Keratinocyte (primary cell): ENCODE measurements at regions not wholly inside any gene's neighbourhood (a gene's known extent, or its start where the extent isn't known, plus 50 kb on each side); places are given as distances from the start of the nearest gene placed in this dataset.

Experiments used
- DNase-seq: peaks from one replicate; pipeline ENCODE4 v3.0.0-alpha.2; 2011; ENCODE audit warnings: low read depth, missing footprints, low spot score
- FAIRE-seq: peaks from 2 replicates; lab custom pipeline; 2011; peaks lifted over from hg19 to GRCh38; lab: Jason Lieb, UNC
- H2AFZ ChIP-seq: 2 replicates; pipeline ENCODE4 v1.6.0; 2012; ENCODE audit warnings: low read length, control low read depth, inconsistent platforms; ENCODE audit not compliant: control insufficient read depth
- H3K27ac ChIP-seq: 2 replicates; pipeline ENCODE4 v1.5.1; 2011; ENCODE audit warnings: low read length; ENCODE audit not compliant: control insufficient read depth, insufficient read depth
- H3K27me3 ChIP-seq: 3 replicates; pipeline ENCODE4 v1.6.0; 2011; ENCODE audit warnings: low read length; ENCODE audit not compliant: control insufficient read depth, insufficient read depth; ENCODE audit errors: extremely low read depth
- H3K36me3 ChIP-seq, 2 experiments: 2 replicates in 1 of 2; 3 replicates in 1 of 2; pipeline ENCODE4 v1.5.1; 2011; ENCODE audit warnings: low read length in 2 of 2, mild to moderate bottlenecking in 1 of 2; ENCODE audit not compliant: control insufficient read depth in 2 of 2, insufficient read depth in 2 of 2; ENCODE audit errors: extremely low read depth in 1 of 2
- H3K4me1 ChIP-seq: 3 replicates; pipeline ENCODE4 v1.5.1; 2011; ENCODE audit warnings: low read length; ENCODE audit not compliant: control insufficient read depth, insufficient read depth; ENCODE audit errors: extremely low read depth
- H3K4me2 ChIP-seq: 3 replicates; pipeline ENCODE4 v1.6.0; 2011; ENCODE audit warnings: low read depth, low read length; ENCODE audit not compliant: control insufficient read depth, insufficient read depth; ENCODE audit errors: extremely low read depth
- H3K4me3 ChIP-seq, 3 experiments: fragments of 200-600 bp in 1 of 3; sonication (generic) in 1 of 3; 2 replicates in 2 of 3; 3 replicates in 1 of 3; pipeline ENCODE4 v1.5.1; 2011 to 2016; ENCODE audit warnings: low read length in 3 of 3, mild to moderate bottlenecking in 3 of 3, control low read depth in 2 of 3, inconsistent platforms in 1 of 3, low read depth in 1 of 3, mixed read lengths in 1 of 3, mixed run types in 1 of 3, moderate library complexity in 1 of 3; ENCODE audit not compliant: control insufficient read depth in 2 of 3, insufficient read depth in 2 of 3; ENCODE audit errors: extremely low read depth in 1 of 3
- H3K79me2 ChIP-seq: 2 replicates; pipeline ENCODE4 v1.6.0; 2012; ENCODE audit warnings: low read length; ENCODE audit not compliant: control insufficient read depth, insufficient read depth
- H3K9ac ChIP-seq: 3 replicates; pipeline ENCODE4 v1.6.0; 2011; ENCODE audit warnings: low read length; ENCODE audit not compliant: control insufficient read depth, insufficient read depth; ENCODE audit errors: extremely low read depth
- H3K9me1 ChIP-seq: 3 replicates; pipeline ENCODE4 v1.6.0; 2011; ENCODE audit warnings: low read length; ENCODE audit not compliant: control insufficient read depth, insufficient read depth; ENCODE audit errors: extremely low read depth
- H3K9me3 ChIP-seq: 2 replicates; pipeline ENCODE4 v1.5.1; 2012; ENCODE audit warnings: low read depth, low read length; ENCODE audit not compliant: control insufficient read depth
- H4K20me1 ChIP-seq: 3 replicates; pipeline ENCODE4 v1.6.0; 2011; ENCODE audit warnings: low read length; ENCODE audit not compliant: control insufficient read depth, insufficient read depth; ENCODE audit errors: extremely low read depth
- EZH2 ChIP-seq: IDR thresholded peaks from one replicate; pipeline ENCODE4 v1.6.1; 2012; ENCODE audit warnings: inconsistent platforms, mild to moderate bottlenecking, low read length, moderate library complexity
- dilution Hi-C: fragments of 300-500 bp; cut with MboI; formaldehyde crosslinking; loops from one replicate; pipeline ENCODE4 v1.7.0; 2020; ENCODE audit warnings: low sequenced_read_pairs; ENCODE audit not compliant: extremely low pct_ligation_motif_present
- TF ChIP-seq, protein P1 (sequence below), 3 experiments: IDR thresholded peaks in 1 of 3; conservative IDR thresholded peaks in 1 of 3; optimal IDR thresholded peaks in 1 of 3; 2 replicates in 2 of 3; 3 replicates in 1 of 3; pipeline versions ENCODE3 to v1.5.1; 2011; ENCODE audit warnings: low read length in 3 of 3, mild to moderate bottlenecking in 3 of 3, moderate library complexity in 2 of 3, control low read depth in 1 of 3, inconsistent platforms in 1 of 3; ENCODE audit not compliant: insufficient read depth in 2 of 3; ENCODE audit errors: extremely low read depth in 1 of 3

DNA sequence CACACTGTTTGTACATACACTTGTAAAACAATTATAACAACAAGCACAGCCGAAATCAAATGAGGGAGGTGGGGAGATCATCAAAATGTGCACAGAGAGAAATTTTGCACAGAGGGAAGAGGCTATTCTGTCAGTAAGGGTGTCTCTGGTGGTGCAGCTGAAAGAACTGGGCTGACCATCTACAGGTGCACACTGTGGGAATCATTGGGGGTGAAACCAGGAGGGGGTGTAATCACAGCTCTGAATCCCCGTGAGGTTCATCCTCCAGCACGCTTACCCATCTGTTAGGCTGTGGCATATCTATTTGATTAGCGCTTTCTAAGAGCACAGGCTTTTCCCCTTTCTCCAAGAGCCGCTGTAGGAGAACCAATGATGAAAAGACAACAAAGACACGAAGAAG, 389.9 kb upstream of the CDH20 start:
- Histone ChIP-seq H3K4me2 (no peak overlapping the region), H3K4me1 (no peaks in the 10 kb centered on the region), H3K9me1 (no peaks in the 10 kb centered on the region), H3K4me3 (no peak overlapping the region), H3K9ac (no peak overlapping the region), H4K20me1 (no peaks in the 10 kb centered on the region), H3K79me2 (no peaks in the 10 kb centered on the region), H3K36me3 (no peaks in the 10 kb centered on the region), H3K9me3 (no peaks in the 10 kb centered on the region), H3K27me3 (no peaks in the 10 kb centered on the region), H3K27ac (no peak overlapping the region), H2AFZ (no peak overlapping the region)
- TF ChIP-seq, protein P1, sequence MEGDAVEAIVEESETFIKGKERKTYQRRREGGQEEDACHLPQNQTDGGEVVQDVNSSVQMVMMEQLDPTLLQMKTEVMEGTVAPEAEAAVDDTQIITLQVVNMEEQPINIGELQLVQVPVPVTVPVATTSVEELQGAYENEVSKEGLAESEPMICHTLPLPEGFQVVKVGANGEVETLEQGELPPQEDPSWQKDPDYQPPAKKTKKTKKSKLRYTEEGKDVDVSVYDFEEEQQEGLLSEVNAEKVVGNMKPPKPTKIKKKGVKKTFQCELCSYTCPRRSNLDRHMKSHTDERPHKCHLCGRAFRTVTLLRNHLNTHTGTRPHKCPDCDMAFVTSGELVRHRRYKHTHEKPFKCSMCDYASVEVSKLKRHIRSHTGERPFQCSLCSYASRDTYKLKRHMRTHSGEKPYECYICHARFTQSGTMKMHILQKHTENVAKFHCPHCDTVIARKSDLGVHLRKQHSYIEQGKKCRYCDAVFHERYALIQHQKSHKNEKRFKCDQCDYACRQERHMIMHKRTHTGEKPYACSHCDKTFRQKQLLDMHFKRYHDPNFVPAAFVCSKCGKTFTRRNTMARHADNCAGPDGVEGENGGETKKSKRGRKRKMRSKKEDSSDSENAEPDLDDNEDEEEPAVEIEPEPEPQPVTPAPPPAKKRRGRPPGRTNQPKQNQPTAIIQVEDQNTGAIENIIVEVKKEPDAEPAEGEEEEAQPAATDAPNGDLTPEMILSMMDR (optimal IDR thresholded peaks at IDR 0.05 in 1 of 3, IDR thresholded peaks at IDR 0.05 in 1 of 3, conservative IDR thresholded peaks at IDR 0.05 in 1 of 3; ENCODE audit: extremely low read depth in 1 of 3, insufficient read depth in 2 of 3, low read length in 3 of 3), result no peak
- TF ChIP-seq EZH2, result no peak
- dilution Hi-C loops, result no loop called here
- FAIRE-seq (no peak), DNase-seq (no peak)

DNA sequence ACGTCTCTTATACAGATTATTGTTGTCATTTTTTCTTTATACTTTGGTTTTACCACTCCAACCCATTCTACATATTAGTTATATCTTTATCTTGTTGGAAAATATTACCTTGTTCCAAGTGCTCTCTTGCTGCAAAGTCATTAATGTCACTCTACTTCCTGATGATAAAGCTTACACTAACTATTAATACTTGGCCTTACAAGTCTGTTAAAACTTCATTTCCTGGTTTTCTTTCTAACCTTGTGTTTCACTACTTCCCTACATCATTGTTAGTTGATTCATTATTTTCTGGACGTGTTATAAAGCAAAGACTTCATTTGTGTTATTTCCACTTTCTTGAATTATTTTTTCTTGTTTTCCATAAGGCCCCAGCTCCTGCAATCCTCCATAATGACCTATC, 382.6 kb upstream of the CDH20 start:
- no peaks in the 10 kb centered on the region for H3K9me3 ChIP-seq
- no peak for FAIRE-seq
- dilution Hi-C loops, result no loop called here
- H3K27ac ChIP-seq, result no peak overlapping the region
- H3K4me1 ChIP-seq, result no peaks in the 10 kb centered on the region
- no peak for DNase-seq
- TF ChIP-seq, protein P1 (optimal IDR thresholded peaks at IDR 0.05 in 1 of 3, IDR thresholded peaks at IDR 0.05 in 1 of 3, conservative IDR thresholded peaks at IDR 0.05 in 1 of 3; ENCODE audit: extremely low read depth in 1 of 3, insufficient read depth in 2 of 3, low read length in 3 of 3), result no peak
- TF ChIP-seq EZH2, result no peak
- no peaks in the 10 kb centered on the region for H3K9me1 ChIP-seq
- H3K4me2 ChIP-seq, result no peak overlapping the region
- no peaks in the 10 kb centered on the region for H3K36me3 ChIP-seq
- H3K79me2 ChIP-seq, result no peaks in the 10 kb centered on the region
- no peak overlapping the region for H2AFZ ChIP-seq
- H3K9ac ChIP-seq, result no peak overlapping the region
- no peaks in the 10 kb centered on the region for H4K20me1 ChIP-seq
- H3K27me3 ChIP-seq, result no peaks in the 10 kb centered on the region
- no peak overlapping the region for H3K4me3 ChIP-seq
